ENCODE measurements at regions not wholly inside any gene's neighbourhood (a gene's known extent, or its start where the extent isn't known, plus 50 kb on each side); places are given as distances from the start of the nearest gene placed in this dataset.

- no peak for TF ChIP-seq MLX (CRISPR knock-in tag; IDR thresholded peaks at IDR 0.05)
- no peak for TF ChIP-seq ARID4B (CRISPR knock-in tag; IDR thresholded peaks at IDR 0.05; ENCODE audit: borderline replicate concordance)
- no peak for TF ChIP-seq ZNF425 (CRISPR knock-in tag; conservative IDR thresholded peaks at IDR 0.05)
- TF ChIP-seq SOX15 (CRISPR knock-in tag; IDR thresholded peaks at IDR 0.05): no peak
- no peak for TF ChIP-seq ZNF671 (CRISPR knock-in tag; IDR thresholded peaks at IDR 0.05)
- TF ChIP-seq EMX1 (CRISPR knock-in tag; IDR thresholded peaks at IDR 0.05): no peak
- no peak for TF ChIP-seq HMGXB4 (CRISPR knock-in tag; IDR thresholded peaks at IDR 0.05)
- no peak for TF ChIP-seq ZNF416 (CRISPR knock-in tag; IDR thresholded peaks at IDR 0.05)
- H3K9me3 Mint-ChIP-seq: no peaks in the 10 kb centered on the region
- no peaks in the 10 kb centered on the region for H3K36me3 Mint-ChIP-seq
- ChIA-PET POLR2A (no interaction called here), CTCF (interaction anchor here (0.8 to 2.1 kb wide), 6 partner anchors 8 to 171 kb away, joined by 3 to 7 read pairs (median 4); partner anchors contain the start of gene FGF18)
- H3K4me1 Mint-ChIP-seq: no peaks in the 10 kb centered on the region
- H3K27me3 Mint-ChIP-seq (ENCODE audit: low read depth): no peaks in the 10 kb centered on the region; the same call in 1 of the 2 replicates
- DNase-seq (ENCODE audit: low spot score) (no peak), ATAC-seq (no peak)
- H3K27ac Mint-ChIP-seq: no peak overlapping the region
- H3K4me3 Mint-ChIP-seq: no peak overlapping the region
Measured at GRCh38 chr5:171589461-171589860, 170.0 kb downstream of the FGF18 start.

- CTCF ChIA-PET: interaction anchor here (0.6 to 1.9 kb wide), 3 partner anchors 174 to 597 kb away, joined by 3 to 9 read pairs (median 4); partner anchors contain the start of gene STK10
- Mint-ChIP-seq H3K27me3 (ENCODE audit: low read depth) (no peaks in the 10 kb centered on the region; the same call in none of the 2 replicates), H3K27ac (no peak overlapping the region)
- TF ChIP-seq ZNF317 (CRISPR knock-in tag; IDR thresholded peaks at IDR 0.05; ENCODE audit: borderline replicate concordance, low read depth): no peak
- TF ChIP-seq ZNF416 (CRISPR knock-in tag; IDR thresholded peaks at IDR 0.05): no peak
- no peak for TF ChIP-seq NFE2L1 (CRISPR knock-in tag; IDR thresholded peaks at IDR 0.05)
- TF ChIP-seq ZNF121 (CRISPR knock-in tag; IDR thresholded peaks at IDR 0.05): no peak
- TF ChIP-seq CTCF (IDR thresholded peaks at IDR 0.05): no peak
- TF ChIP-seq ZSCAN18 (CRISPR knock-in tag; IDR thresholded peaks at IDR 0.05): no peak
- no peak for TF ChIP-seq ATF2 (CRISPR knock-in tag; IDR thresholded peaks at IDR 0.05; ENCODE audit: borderline replicate concordance, low read depth)
- no peak for TF ChIP-seq TEAD1 (CRISPR knock-in tag; IDR thresholded peaks at IDR 0.05)
- TF ChIP-seq ARID4B (CRISPR knock-in tag; IDR thresholded peaks at IDR 0.05; ENCODE audit: borderline replicate concordance): no peak
- TF ChIP-seq GRHL2 (CRISPR knock-in tag; IDR thresholded peaks at IDR 0.05; ENCODE audit: insufficient replicate concordance, severe bottlenecking): no peak
Measured at GRCh38 chr5:171592076-171592475, 172.6 kb downstream of the FGF18 start.

More at GRCh38 chr5:171592076-171592475, 172.6 kb downstream of the FGF18 start:
- DNase-seq (ENCODE audit: low spot score) (no peak), ATAC-seq (no peak)
- POLR2A ChIA-PET: no interaction called here
- peaks cover 4% of the 10 kb centered on the region for H3K9me3 Mint-ChIP-seq
- no peak overlapping the region for H3K4me3 Mint-ChIP-seq
- no peaks in the 10 kb centered on the region for H3K36me3 Mint-ChIP-seq
- peaks cover 3% of the 10 kb centered on the region; the same call in 1 of the 2 replicates for H3K4me1 Mint-ChIP-seq

All from WTC11 (cell line).